Stomach (tissue), 8 donors: ENCODE measurements at regions not wholly inside any gene's neighbourhood (a gene's known extent, or its start where the extent isn't known, plus 50 kb on each side); places are given as distances from the start of the nearest gene placed in this dataset.
A peak's percentile ranks its signal among the peaks of the same experiment; 100 is the strongest.

Experiments used
- DNase-seq, 2 donors: peaks; one replicate each; pipeline versions ENCODE4 v3.0.0 to v3.0.0-alpha.2; 2013 to 2019
- H3K27ac ChIP-seq, 5 donors: fragments of 200-600 bp in 4 of 5; sonication (generic) in 4 of 5; one replicate each; pipeline ENCODE4 v1.5.1; 2013 to 2019; ENCODE audit warnings: mild to moderate bottlenecking in 1 of 5, moderate library complexity in 1 of 5
- H3K27me3 ChIP-seq, 3 donors: fragments of 200-600 bp; sonication (generic); one replicate each; pipeline ENCODE4 v1.5.1; 2017 to 2019; ENCODE audit warnings: mixed run types in 1 of 3
- H3K36me3 ChIP-seq, 4 donors: fragments of 200-600 bp; sonication (generic); 1 replicate in 3 of 4; 2 replicates in 1 of 4; pipeline ENCODE4 v1.5.1; 2016 to 2019
- H3K4me1 ChIP-seq, 4 donors: fragments of 200-600 bp; sonication (generic); one replicate each; pipeline ENCODE4 v1.5.1; 2016 to 2019
- H3K4me3 ChIP-seq, 4 donors: fragments of 200-600 bp; sonication (generic) in 3 of 4; one replicate each; pipeline ENCODE4 v1.5.1; 2016 to 2019; ENCODE audit warnings: mild to moderate bottlenecking in 1 of 4
- H3K9me3 ChIP-seq, 4 donors: fragments of 200-600 bp; sonication (generic); one replicate each; pipeline ENCODE4 v1.5.1; 2016 to 2019
- EP300 ChIP-seq: sonication (generic); formaldehyde crosslinking; IDR thresholded peaks from one replicate; pipeline ENCODE4 v1.6.1; 2017; ENCODE audit warnings: antibody characterized with exemption
- POLR2A ChIP-seq, 4 donors: fragments of 450-650 bp; IDR thresholded peaks; one replicate each; pipeline ENCODE4 v1.6.1; 2016; ENCODE audit warnings: antibody characterized with exemption in 4 of 4, control low read depth in 2 of 4, mild to moderate bottlenecking in 1 of 4, moderate library complexity in 1 of 4
- POLR2AphosphoS5 ChIP-seq, 3 donors: sonication (generic); formaldehyde crosslinking; IDR thresholded peaks; one replicate each; pipeline ENCODE4 v1.6.1; 2016; ENCODE audit warnings: antibody characterized with exemption in 3 of 3
- WGBS, 5 donors: extraction: QIAGEN DNeasy Blood & Tissue Kit in 3 of 5; methylation state at CpG; one replicate each; pipeline versions ENCODE4 v1.1.5 to v1.1.7; 2013 to 2018; 5-methylcytosine and 5-hydroxymethylcytosine counted together
- intact Hi-C: fragments of 100-400 bp; cut with DNase I; formaldehyde crosslinking; loops from one replicate; pipeline ENCODE4 v1.15.1; 2023; ENCODE audit warnings: low total_unique reads
- TF ChIP-seq, protein P1 (sequence below), 7 experiments: fragments of 450-650 bp in 4 of 7; fragments of 200-600 bp in 3 of 7; sonication (generic) in 3 of 7; IDR thresholded peaks; one replicate each; pipeline ENCODE4 v1.5.1; 2016 to 2019; ENCODE audit warnings: antibody characterized with exemption in 7 of 7, control low read depth in 2 of 7, mild to moderate bottlenecking in 1 of 7
- donor health status: healthy with polysubstance abuse.
- donor health status: Bipolar disorder and iron deficiency.
- donor health status: healthy.

DNA sequence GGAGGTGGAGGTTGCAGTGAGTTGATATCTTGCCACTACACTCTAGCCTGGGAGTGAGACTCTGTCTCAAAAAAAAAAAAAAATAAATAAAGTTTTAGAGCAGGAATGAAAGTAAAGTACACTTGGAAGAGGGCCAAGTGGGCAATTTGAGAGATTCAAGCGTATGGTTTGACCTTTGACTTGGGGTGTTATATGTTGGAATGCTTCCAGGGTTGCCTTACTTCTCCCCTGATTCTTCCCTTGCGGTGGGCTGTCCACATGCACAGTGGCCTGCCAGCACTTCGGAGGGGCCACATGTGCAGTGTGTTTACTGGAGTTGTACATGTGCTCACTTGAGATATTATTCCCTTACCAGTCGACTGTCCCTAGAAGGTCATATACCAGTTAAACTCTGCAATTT lies 295.5 kb upstream of the PROX1 start:
- peak in 1 of 2 donors; percentile 30 for DNase-seq

DNA sequence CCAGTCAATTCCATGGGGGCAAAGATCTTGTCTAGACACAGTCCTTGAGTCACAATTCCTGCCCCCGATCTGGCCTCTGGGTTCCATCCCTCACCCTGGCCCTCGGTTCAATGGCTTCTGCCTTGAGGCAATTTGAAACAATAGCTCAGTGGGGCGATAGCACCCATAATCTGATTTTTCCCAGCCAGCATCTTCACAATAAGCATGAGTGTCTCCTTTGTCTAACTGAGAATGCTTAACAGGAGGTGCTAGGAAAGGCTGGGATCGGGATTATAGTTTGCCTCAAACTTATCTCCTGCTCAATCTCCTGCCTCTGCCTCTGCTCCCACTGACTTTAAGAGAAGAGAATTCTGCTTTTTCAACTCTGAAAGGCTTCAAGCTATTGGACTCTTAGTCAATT lies 293.9 kb upstream of the PROX1 start:
- Histone ChIP-seq H3K4me1 (no peaks in the 10 kb centered on the region), H3K36me3 (no peaks in the 10 kb centered on the region), H3K27ac (no peak overlapping the region), H3K27me3 (no peaks in the 10 kb centered on the region), H3K9me3 (no peaks in the 10 kb centered on the region), H3K4me3 (no peak overlapping the region)
- 66 to 76% (median 68%) methylated on average over 4 of the region's 4 CpGs for WGBS, 5 donors
- intact Hi-C loops: no loop called here
- TF ChIP-seq POLR2AphosphoS5 (IDR thresholded peaks at IDR 0.05) (no peak), POLR2A (IDR thresholded peaks at IDR 0.05) (no peak), EP300 (no peak)
- TF ChIP-seq, protein P1, sequence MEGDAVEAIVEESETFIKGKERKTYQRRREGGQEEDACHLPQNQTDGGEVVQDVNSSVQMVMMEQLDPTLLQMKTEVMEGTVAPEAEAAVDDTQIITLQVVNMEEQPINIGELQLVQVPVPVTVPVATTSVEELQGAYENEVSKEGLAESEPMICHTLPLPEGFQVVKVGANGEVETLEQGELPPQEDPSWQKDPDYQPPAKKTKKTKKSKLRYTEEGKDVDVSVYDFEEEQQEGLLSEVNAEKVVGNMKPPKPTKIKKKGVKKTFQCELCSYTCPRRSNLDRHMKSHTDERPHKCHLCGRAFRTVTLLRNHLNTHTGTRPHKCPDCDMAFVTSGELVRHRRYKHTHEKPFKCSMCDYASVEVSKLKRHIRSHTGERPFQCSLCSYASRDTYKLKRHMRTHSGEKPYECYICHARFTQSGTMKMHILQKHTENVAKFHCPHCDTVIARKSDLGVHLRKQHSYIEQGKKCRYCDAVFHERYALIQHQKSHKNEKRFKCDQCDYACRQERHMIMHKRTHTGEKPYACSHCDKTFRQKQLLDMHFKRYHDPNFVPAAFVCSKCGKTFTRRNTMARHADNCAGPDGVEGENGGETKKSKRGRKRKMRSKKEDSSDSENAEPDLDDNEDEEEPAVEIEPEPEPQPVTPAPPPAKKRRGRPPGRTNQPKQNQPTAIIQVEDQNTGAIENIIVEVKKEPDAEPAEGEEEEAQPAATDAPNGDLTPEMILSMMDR (IDR thresholded peaks at IDR 0.05): no peak
- no peak for DNase-seq

More for the DNA sequence above, 295.5 kb upstream of the PROX1 start:
- no peak overlapping the region for H3K4me3 ChIP-seq
- H3K36me3 ChIP-seq: no peaks in the 10 kb centered on the region
- no peaks in the 10 kb centered on the region for H3K9me3 ChIP-seq
- no peak for TF ChIP-seq EP300
- no peak for TF ChIP-seq POLR2AphosphoS5 (IDR thresholded peaks at IDR 0.05)
- TF ChIP-seq, protein P1 (IDR thresholded peaks at IDR 0.05): no peak
- no peak for TF ChIP-seq POLR2A (IDR thresholded peaks at IDR 0.05)
- H3K27me3 ChIP-seq: no peaks in the 10 kb centered on the region
- intact Hi-C loops: no loop called here
- WGBS, 5 donors: 35 to 46% (median 44%) methylated on average over 4 of the region's 4 CpGs
- no peak overlapping the region for H3K27ac ChIP-seq
- H3K4me1 ChIP-seq: no peaks in the 10 kb centered on the region

DNA sequence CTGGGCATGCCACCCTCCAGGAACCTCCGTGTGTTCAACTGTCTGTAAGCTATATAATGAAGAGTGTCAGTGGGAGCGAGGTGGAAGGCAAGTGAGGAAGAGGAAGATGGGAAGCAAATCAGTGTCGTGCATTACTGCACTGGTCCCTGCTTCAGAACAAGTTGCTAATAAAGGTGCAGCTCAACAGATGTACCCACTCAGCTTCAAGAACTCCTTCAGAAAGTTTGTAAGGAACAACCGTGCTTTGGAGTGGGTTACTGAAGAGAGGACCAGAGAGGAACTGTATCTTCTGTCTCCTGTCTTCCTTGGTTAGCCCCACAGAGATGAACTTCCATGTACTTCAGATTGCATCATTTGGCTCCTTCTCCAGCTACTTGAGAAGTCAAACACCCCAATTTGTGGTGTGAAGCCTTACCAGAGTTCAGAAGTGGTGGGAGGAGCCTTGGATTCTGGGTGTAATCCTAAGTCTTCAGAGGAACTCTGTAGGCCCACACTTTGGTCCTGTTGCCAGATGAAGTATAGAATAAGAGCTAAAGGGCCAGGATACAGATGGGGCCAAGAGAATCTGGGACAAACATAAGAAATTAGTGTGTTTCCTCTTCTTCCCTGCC lies 290.5 kb upstream of the PROX1 start:
- no peak for TF ChIP-seq EP300
- Histone ChIP-seq H3K27me3 (no peaks in the 10 kb centered on the region), H3K4me3 (no peak overlapping the region), H3K27ac (no peak overlapping the region), H3K36me3 (no peaks in the 10 kb centered on the region), H3K9me3 (no peaks in the 10 kb centered on the region), H3K4me1 (no peaks in the 10 kb centered on the region)
- WGBS, 5 donors: 82 to 93% (median 90%) methylated on average over 4 of the region's 4 CpGs
- DNase-seq: no peak
- intact Hi-C loops: no loop called here

DNA sequence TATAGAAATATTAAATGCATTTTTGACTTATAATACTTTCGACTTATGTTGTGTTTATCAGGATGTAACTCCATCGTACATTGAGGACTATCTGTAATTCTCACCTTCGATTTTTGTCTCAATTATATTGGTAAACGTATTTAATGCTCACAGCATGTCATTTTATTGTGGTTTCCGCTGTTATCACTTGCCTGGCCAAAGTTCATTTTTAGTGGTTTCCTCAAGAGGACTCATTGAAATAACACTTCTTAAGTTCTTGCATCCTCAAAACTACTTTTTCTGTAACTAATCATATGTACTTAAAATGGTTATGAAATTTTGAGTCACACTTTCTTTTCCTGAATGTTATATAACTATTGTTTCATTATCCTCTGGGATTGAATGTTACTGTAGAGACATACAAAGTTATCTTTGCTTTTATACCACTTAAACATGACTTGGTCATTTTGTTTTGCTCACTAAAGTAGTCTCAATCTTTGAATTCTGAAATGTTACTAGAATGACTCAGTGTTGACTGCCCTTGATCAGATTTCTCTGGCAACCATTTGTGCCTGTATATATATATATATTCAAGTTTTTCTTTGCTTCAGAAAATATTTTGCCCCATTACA lies 289.6 kb upstream of the PROX1 start:
- no peak for DNase-seq
- TF ChIP-seq, protein P1 (IDR thresholded peaks at IDR 0.05): no peak
- no peak for TF ChIP-seq EP300
- no peak for TF ChIP-seq POLR2A (IDR thresholded peaks at IDR 0.05)
- TF ChIP-seq POLR2AphosphoS5 (IDR thresholded peaks at IDR 0.05): no peak
- H3K27ac ChIP-seq: no peak overlapping the region

DNA sequence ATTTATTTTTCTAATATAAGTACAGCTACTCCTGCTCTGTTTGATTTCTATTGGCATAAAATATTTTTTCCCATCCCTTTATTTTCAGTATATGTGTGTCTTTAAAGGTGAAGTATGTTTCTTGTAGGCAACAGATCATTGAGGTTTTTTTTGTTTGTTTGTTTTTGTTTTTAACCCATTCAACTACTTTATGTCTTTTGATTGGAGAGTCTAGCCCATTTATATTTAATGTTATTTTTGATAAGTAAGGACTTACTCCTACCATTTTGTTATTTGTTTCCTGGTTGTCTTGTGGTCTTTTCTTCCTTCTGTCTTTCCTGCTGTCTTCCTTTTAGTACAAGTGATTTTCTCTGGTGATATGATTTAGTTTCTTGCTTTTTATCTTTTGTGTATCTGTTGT lies 285.1 kb upstream of the PROX1 start:
- H3K4me1 ChIP-seq: no peaks in the 10 kb centered on the region
- no peak for DNase-seq
- intact Hi-C loops: no loop called here
- no peak for TF ChIP-seq POLR2A (IDR thresholded peaks at IDR 0.05)
- TF ChIP-seq, protein P1 (IDR thresholded peaks at IDR 0.05): no peak
- no peak for TF ChIP-seq EP300
- TF ChIP-seq POLR2AphosphoS5 (IDR thresholded peaks at IDR 0.05): no peak
- H3K27me3 ChIP-seq: no peaks in the 10 kb centered on the region
- H3K4me3 ChIP-seq: no peak overlapping the region
- no peaks in the 10 kb centered on the region for H3K36me3 ChIP-seq
- H3K9me3 ChIP-seq: peaks cover 0 to 2% (median 0%) of the 10 kb centered on the region in 4 donors
- no peak overlapping the region for H3K27ac ChIP-seq

More for the DNA sequence above, 289.6 kb upstream of the PROX1 start:
- no peaks in the 10 kb centered on the region for H3K36me3 ChIP-seq
- 53 to 62% (median 55%) methylated on average over 5 of the region's 5 CpGs for WGBS, 5 donors
- no peaks in the 10 kb centered on the region for H3K4me1 ChIP-seq
- no peaks in the 10 kb centered on the region for H3K9me3 ChIP-seq
- H3K27me3 ChIP-seq: no peaks in the 10 kb centered on the region
- H3K4me3 ChIP-seq: no peak overlapping the region
- intact Hi-C loops: no loop called here
